MM.1S (cell line): ENCODE measurements at regions not wholly inside any gene's neighbourhood (a gene's known extent, or its start where the extent isn't known, plus 50 kb on each side); places are given as distances from the start of the nearest gene placed in this dataset.

Source experiments
- CTCF ChIP-seq: fragments of 300-600 bp; sonication (generic); IDR thresholded peaks from 2 replicates; pipeline ENCODE4 v1.5.1; 2016; ENCODE audit warnings: antibody characterized with exemption, low read length, mixed read lengths
- EZH2 ChIP-seq: fragments of 300-600 bp; sonication (generic); optimal IDR thresholded peaks from 2 replicates; pipeline ENCODE3; 2017; ENCODE audit warnings: low read depth, mild to moderate bottlenecking, antibody characterized with exemption, low read length, mixed read lengths
- EZH2phosphoT487 ChIP-seq: fragments of 300-600 bp; sonication (generic); IDR thresholded peaks from 2 replicates; pipeline ENCODE4 v1.6.1; 2018; ENCODE audit warnings: antibody characterized with exemption, low read length

DNA sequence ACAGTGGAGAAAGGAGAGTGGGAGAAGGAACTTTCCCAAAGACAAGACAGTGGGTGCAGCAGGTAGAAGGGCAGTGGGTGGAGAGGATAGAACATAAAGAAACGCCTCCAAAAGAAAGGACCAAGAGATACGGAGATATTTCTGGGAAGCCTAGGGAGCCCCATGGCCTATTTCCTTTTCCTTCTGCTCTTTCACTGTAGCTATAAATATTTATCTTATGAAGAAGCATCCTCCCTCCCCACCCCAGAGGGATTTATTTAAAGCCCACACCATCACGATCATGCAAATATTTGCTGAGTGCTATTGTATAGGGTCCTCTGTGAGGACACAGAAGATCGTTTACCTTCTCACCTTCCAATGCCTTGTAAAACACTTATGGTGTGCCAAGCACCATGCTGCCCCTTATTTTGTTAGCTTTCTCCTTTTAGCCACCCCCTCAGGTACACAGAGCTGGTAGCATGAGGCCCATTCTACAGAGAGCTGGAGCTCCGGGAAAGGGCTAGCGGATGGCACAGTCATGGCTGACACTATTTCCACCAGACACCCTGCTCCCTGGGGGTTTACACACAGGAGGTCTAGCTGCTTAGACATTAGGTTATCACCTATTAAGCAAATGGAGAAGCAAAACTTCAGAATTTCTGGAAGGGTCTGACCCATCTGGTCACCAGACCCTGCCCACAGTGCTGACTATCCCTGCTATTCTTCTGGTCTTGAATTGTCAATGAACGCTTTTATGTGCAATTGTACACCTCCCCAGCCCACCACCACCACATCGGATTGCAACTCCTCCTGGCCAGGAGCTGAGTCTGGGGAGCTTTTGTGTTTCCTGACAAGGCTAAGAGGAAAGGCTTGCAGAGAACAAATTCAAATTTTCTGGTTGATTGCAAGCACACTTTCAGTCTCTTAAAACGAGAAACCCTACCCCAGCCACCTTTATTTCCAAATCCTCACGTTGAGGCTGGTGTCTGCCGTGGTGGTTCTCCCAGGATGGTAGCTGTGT, 91.8 kb upstream of the KLF7 start:
- TF ChIP-seq CTCF (no peak), EZH2 (no peak), EZH2phosphoT487 (no peak)
